ENCODE measurements at regions not wholly inside any gene's neighbourhood (a gene's known extent, or its start where the extent isn't known, plus 50 kb on each side); places are given as distances from the start of the nearest gene placed in this dataset.

GRCh38 chr21:35396655-35397054 lies 347.6 kb upstream of the RUNX1 start:
- TF ChIP-seq ZNF48 (tag by site-specific recombination; IDR thresholded peaks at IDR 0.05) (no peak), ZNF248 (tag by site-specific recombination; IDR thresholded peaks at IDR 0.05) (no peak), ZFP3 (tag by site-specific recombination; IDR thresholded peaks at IDR 0.05; ENCODE audit: low read depth) (no peak), GLI2 (tag by site-specific recombination; IDR thresholded peaks at IDR 0.05; ENCODE audit: borderline replicate concordance, low read depth) (no peak), ZNF2 (tag by site-specific recombination; IDR thresholded peaks at IDR 0.05) (no peak), ZNF707 (tag by site-specific recombination; IDR thresholded peaks at IDR 0.05) (no peak), ZNF155 (tag by site-specific recombination; IDR thresholded peaks at IDR 0.05) (no peak), ZNF354C (tag by site-specific recombination; IDR thresholded peaks at IDR 0.05; ENCODE audit: borderline replicate concordance, low read depth) (no peak), ZNF341 (tag by site-specific recombination; IDR thresholded peaks at IDR 0.05; ENCODE audit: low read depth) (no peak), ZBTB21 (tag by site-specific recombination; IDR thresholded peaks at IDR 0.05) (no peak), ZXDB (tag by site-specific recombination; IDR thresholded peaks at IDR 0.05) (no peak)
- CTCF ChIA-PET = interaction anchor here (0.6 to 0.9 kb wide), 3 partner anchors 507 to 1237 kb away, joined by 3 read pairs; no protein-coding TSS in a partner anchor
- Histone ChIP-seq H3K4me1 (ENCODE audit: control insufficient read depth, insufficient read depth, low read length) (no peaks in the 10 kb centered on the region), H3K4me3 (ENCODE audit: low read depth, low read length) (no peak overlapping the region), H3K27ac (ENCODE audit: extremely low read depth, low read depth, low read length) (no peak overlapping the region), H3K36me3 (ENCODE audit: control insufficient read depth in 2 of 2, insufficient read depth in 1 of 2, low read length in 2 of 2) (no peaks in the 10 kb centered on the region), H3K9me3 (ENCODE audit: control insufficient read depth, insufficient read depth, low read depth, low read length) (no peaks in the 10 kb centered on the region)
- POLR2A ChIA-PET = interaction anchor here (0.6 kb wide), 1 partner anchor 1950 kb away, joined by 3 read pairs; no protein-coding TSS in a partner anchor

- ChIA-PET POLR2A (interaction anchor here (0.6 to 0.7 kb wide), 2 partner anchors 69 to 1949 kb away, joined by 3 read pairs; no protein-coding TSS in a partner anchor), CTCF (interaction anchor here (0.6 to 0.9 kb wide), 4 partner anchors 147 to 592 kb away, joined by 3 read pairs; no protein-coding TSS in a partner anchor)
- Histone ChIP-seq H3K4me1 (ENCODE audit: control insufficient read depth, insufficient read depth, low read length) (no peaks in the 10 kb centered on the region), H3K4me3 (ENCODE audit: low read depth, low read length) (no peak overlapping the region), H3K36me3 (ENCODE audit: control insufficient read depth in 2 of 2, insufficient read depth in 1 of 2, low read length in 2 of 2) (no peaks in the 10 kb centered on the region), H3K27ac (ENCODE audit: extremely low read depth, low read depth, low read length) (no peak overlapping the region), H3K9me3 (ENCODE audit: control insufficient read depth, insufficient read depth, low read depth, low read length) (no peaks in the 10 kb centered on the region)
- TF ChIP-seq ZSCAN18 (tag by site-specific recombination; IDR thresholded peaks at IDR 0.05) (no peak), TRIM28 (IDR thresholded peaks at IDR 0.05; ENCODE audit: borderline replicate concordance, low read length) (no peak), EGR2 (tag by site-specific recombination; IDR thresholded peaks at IDR 0.05; ENCODE audit: low read depth) (no peak), ZNF558 (tag by site-specific recombination; IDR thresholded peaks at IDR 0.05) (no peak), ZNF561 (tag by site-specific recombination; IDR thresholded peaks at IDR 0.05; ENCODE audit: borderline replicate concordance) (no peak), ZNF404 (tag by site-specific recombination; IDR thresholded peaks at IDR 0.05) (no peak), OSR2 (tag by site-specific recombination; IDR thresholded peaks at IDR 0.05) (no peak), ZNF366 (tag by site-specific recombination; conservative IDR thresholded peaks at IDR 0.05) (no peak), ZFP37 (tag by site-specific recombination; IDR thresholded peaks at IDR 0.05) (no peak), ZNF776 (tag by site-specific recombination; IDR thresholded peaks at IDR 0.05; ENCODE audit: borderline replicate concordance) (no peak), ZNF843 (tag by site-specific recombination; IDR thresholded peaks at IDR 0.05) (no peak), ZNF549 (tag by site-specific recombination; IDR thresholded peaks at IDR 0.05) (no peak), BCL6B (tag by site-specific recombination; IDR thresholded peaks at IDR 0.05) (no peak), PRDM10 (tag by site-specific recombination; IDR thresholded peaks at IDR 0.05) (no peak), ZNF48 (tag by site-specific recombination; IDR thresholded peaks at IDR 0.05) (no peak), ZNF354C (tag by site-specific recombination; IDR thresholded peaks at IDR 0.05; ENCODE audit: borderline replicate concordance, low read depth) (no peak), INSM2 (tag by site-specific recombination; IDR thresholded peaks at IDR 0.05) (no peak), ZNF792 (tag by site-specific recombination; IDR thresholded peaks at IDR 0.05) (no peak), ZNF37A (tag by site-specific recombination; IDR thresholded peaks at IDR 0.05) (no peak), RBAK (tag by site-specific recombination; IDR thresholded peaks at IDR 0.05) (no peak)
These were observed 346.6 kb upstream of the RUNX1 start for GRCh38 chr21:35395728-35396127.

All from HEK293 (cell line).